DLD1 (cell line): ENCODE measurements at regions not wholly inside any gene's neighbourhood (a gene's known extent, or its start where the extent isn't known, plus 50 kb on each side); places are given as distances from the start of the nearest gene placed in this dataset.

Experiments
- in situ Hi-C: cut with HindIII; loops from 2 replicates; pipeline ENCODE4 v1.10.0; 2017; ENCODE audit warnings: low sequenced_read_pairs

GRCh38 chr13:102993348-102993747 is 72.9 kb downstream of the SLC10A2 start:
- in situ Hi-C loops: no loop called here

- in situ Hi-C loops: no loop called here
Measured at GRCh38 chr13:102984210-102984609, 82.0 kb downstream of the SLC10A2 start.

- in situ Hi-C loops: no loop called here
Measured at GRCh38 chr13:102983496-102983895, 82.7 kb downstream of the SLC10A2 start.

GRCh38 chr13:102980331-102980982 is 85.8 kb downstream of the SLC10A2 start:
- in situ Hi-C loops: no loop called here

GRCh38 chr13:102978168-102978567 is 88.0 kb downstream of the SLC10A2 start:
- in situ Hi-C loops: no loop called here

- in situ Hi-C loops: no loop called here
Measured at GRCh38 chr13:102977471-102977870, 88.7 kb downstream of the SLC10A2 start.

GRCh38 chr13:102974317-102975087 is 91.7 kb downstream of the SLC10A2 start:
- in situ Hi-C loops: loop anchor here (5.0 kb wide), 1 partner anchor 47 kb away; no protein-coding TSS in a partner anchor

GRCh38 chr13:102972191-102972590 is 94.0 kb downstream of the SLC10A2 start:
- in situ Hi-C loops: loop anchor here (5.0 kb wide), 1 partner anchor 45 kb away; no protein-coding TSS in a partner anchor

GRCh38 chr13:102970542-102970941 is 95.7 kb downstream of the SLC10A2 start:
- in situ Hi-C loops: loop anchor here (5.0 kb wide), 1 partner anchor 43 kb away; no protein-coding TSS in a partner anchor

- in situ Hi-C loops: no loop called here
Measured at GRCh38 chr13:102968572-102969228, 97.5 kb downstream of the SLC10A2 start.

GRCh38 chr13:102965802-102966201 is 100.4 kb downstream of the SLC10A2 start:
- in situ Hi-C loops: no loop called here

- in situ Hi-C loops: no loop called here
Measured at GRCh38 chr13:102962430-102962829, 103.8 kb downstream of the SLC10A2 start.

GRCh38 chr13:102960959-102961358 is 105.3 kb downstream of the SLC10A2 start:
- in situ Hi-C loops: no loop called here

GRCh38 chr13:102956449-102956848 is 109.8 kb downstream of the SLC10A2 start:
- in situ Hi-C loops: no loop called here

- in situ Hi-C loops: no loop called here
Measured at GRCh38 chr13:102954350-102954749, 108.5 kb downstream of the ERCC5 start.

GRCh38 chr13:102951808-102952207 is 106.0 kb downstream of the ERCC5 start:
- in situ Hi-C loops: no loop called here

- in situ Hi-C loops: no loop called here
Measured at GRCh38 chr13:102947745-102948405, 102.0 kb downstream of the ERCC5 start.

GRCh38 chr13:102945886-102946285 is 100.1 kb downstream of the ERCC5 start:
- in situ Hi-C loops: no loop called here

- in situ Hi-C loops: no loop called here
Measured at GRCh38 chr13:102945324-102945815, 99.5 kb downstream of the ERCC5 start.

GRCh38 chr13:102944821-102945220 is 99.0 kb downstream of the ERCC5 start:
- in situ Hi-C loops: no loop called here

- in situ Hi-C loops: no loop called here
Measured at GRCh38 chr13:102940770-102941169, 94.9 kb downstream of the ERCC5 start.
